VCaP (cell line): ENCODE measurements at regions not wholly inside any gene's neighbourhood (a gene's known extent, or its start where the extent isn't known, plus 50 kb on each side); places are given as distances from the start of the nearest gene placed in this dataset.

Experiments
- H3K27ac ChIP-seq: fragments of 450-650 bp; 2 replicates; pipeline ENCODE4 v1.5.1; 2017
- TF ChIP-seq, protein P1 (sequence below): fragments of 450-650 bp; conservative IDR thresholded peaks from 2 replicates; pipeline ENCODE4 v1.5.1; 2017; ENCODE audit warnings: mild to moderate bottlenecking, moderate library complexity

DNA sequence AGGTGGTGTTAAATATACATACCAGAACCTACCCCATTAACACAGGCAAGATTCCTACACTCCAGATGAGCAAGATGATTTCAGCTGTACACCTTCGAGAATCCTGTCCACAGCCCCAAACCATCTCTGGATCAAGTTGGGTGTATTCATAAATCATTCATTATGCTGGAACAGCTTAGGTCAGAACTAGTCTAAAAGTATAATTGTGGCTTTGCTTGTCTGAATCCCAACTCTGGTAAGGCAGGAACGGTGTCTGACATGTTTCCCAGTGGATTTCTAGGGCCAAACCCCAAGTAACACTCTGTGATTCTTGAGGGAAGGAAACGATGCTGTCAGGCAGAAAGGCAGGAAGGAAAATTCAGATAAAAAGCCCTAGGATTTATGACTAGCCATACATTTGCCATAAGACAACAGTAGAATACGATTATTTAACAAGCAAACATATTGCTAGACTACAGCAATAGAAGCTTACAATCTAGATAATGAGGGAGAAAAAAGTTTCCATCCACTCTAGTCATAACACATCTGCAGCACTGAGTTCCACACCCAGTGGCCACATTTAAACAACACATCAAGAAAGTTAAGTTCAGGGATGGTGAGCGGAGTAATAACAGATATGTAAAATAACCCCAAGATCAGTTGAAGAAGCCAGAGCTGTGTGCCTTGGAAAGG, 444.8 kb downstream of the RND3 start:
- TF ChIP-seq, protein P1, sequence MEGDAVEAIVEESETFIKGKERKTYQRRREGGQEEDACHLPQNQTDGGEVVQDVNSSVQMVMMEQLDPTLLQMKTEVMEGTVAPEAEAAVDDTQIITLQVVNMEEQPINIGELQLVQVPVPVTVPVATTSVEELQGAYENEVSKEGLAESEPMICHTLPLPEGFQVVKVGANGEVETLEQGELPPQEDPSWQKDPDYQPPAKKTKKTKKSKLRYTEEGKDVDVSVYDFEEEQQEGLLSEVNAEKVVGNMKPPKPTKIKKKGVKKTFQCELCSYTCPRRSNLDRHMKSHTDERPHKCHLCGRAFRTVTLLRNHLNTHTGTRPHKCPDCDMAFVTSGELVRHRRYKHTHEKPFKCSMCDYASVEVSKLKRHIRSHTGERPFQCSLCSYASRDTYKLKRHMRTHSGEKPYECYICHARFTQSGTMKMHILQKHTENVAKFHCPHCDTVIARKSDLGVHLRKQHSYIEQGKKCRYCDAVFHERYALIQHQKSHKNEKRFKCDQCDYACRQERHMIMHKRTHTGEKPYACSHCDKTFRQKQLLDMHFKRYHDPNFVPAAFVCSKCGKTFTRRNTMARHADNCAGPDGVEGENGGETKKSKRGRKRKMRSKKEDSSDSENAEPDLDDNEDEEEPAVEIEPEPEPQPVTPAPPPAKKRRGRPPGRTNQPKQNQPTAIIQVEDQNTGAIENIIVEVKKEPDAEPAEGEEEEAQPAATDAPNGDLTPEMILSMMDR = no peak
- no peak overlapping the region for H3K27ac ChIP-seq

DNA sequence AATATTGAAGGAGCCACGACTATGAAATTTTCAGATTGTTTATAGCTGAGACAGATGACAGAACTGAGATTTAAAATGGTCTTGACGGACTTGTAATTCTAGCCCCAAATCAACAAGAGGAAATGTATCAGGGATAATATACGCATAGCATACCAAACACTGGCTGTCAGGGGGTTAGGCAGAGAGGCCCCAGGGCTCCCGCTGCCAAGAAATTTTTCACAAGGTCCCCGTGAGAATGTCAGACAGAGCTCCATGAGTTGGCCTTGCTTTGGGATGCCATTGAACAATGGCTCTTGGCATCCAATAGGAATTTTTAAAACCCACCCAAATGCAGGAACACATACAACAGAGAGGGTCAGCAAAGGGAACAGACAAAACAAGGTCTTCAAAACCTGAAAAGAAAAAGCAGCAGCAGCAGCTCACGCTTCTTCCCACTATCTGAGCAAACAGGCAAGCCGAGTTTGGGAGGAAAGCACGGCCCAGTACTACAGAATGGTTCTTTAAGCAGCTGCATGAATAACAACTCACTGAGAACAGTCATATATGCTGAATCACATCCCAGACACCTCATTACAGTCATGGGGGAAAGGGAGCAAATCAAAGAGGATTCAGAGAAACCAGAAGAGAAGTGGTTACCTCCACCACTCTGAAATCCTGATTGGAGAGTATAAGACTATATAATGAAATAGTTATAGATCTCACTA, 445.6 kb downstream of the RND3 start:
- TF ChIP-seq, protein P1 = no peak
- no peak overlapping the region for H3K27ac ChIP-seq

DNA sequence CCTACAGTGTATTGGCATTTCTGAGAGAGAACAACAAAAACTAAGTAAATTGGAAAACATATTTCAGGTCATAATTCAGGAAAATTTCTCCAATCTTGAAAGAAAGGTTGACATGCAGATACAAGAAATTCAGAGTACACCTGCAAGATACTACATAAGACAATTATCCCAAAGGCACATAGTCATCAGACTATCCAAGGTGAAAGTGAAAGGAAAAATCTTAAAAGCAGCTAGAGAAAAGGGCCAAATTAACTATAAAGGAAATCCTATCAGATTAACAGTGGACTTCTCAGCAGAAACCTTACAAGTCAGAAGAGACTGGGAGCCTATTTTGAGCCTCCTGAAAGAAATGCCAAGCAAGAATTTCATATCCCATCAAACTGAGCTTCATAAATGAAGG, 449.0 kb upstream of the MMADHC start:
- H3K27ac ChIP-seq = no peak overlapping the region
- TF ChIP-seq, protein P1 = no peak

DNA sequence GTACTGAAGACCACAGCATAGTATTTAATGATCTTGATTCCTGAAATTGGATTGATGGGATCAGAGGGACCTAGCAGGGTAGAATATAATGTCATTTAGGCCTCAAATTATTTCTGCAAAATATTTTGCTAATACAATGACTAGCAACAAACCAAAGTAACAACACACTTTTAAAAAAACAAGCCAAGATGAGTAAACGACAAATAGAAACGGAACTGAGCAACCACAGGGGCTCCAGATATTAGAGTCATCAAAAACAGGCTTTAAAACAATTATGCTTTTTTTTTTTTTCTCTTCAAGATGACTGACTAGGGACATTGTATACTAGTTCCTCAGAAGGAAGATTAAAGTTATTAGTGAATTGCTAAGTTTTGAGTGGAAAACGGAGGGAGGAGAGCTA, 447.1 kb upstream of the MMADHC start:
- no peak overlapping the region for H3K27ac ChIP-seq
- TF ChIP-seq, protein P1 = no peak

DNA sequence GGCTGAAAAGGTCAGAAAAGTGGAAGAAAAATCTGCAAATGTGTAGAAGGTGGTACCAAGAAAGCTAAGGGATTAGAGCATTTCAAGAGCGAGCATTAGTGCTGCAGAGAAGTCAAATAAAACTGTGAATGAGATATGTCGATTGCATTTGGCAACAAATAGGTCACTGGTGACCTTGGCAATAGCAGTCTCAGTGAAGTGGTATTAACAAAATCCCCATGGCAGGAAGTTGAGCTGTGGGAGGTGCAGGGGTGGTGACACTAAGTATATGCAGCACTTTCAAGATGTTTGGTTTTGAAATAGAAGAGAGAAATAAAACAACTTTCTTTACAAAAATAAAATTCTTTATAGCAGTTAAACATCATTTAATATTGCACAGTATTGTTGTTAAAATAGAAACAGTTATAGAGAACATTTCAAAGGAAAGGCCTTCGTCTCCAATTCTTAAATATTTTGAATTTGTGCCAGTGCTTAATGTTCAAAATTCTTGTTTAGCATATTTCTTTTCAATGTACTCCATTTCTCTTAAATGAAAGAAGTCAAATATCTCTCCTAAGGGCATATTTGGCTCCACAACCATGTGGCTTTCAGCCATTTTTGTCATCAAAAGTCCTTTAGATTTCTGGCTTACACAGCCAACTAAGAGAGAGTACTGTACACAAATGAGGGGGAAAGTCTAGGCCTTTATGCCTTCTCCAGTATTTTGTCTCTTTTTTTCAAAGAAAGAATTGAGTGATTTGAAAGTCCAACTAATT, 443.0 kb upstream of the MMADHC start:
- TF ChIP-seq, protein P1 = no peak
- H3K27ac ChIP-seq = no peak overlapping the region

DNA sequence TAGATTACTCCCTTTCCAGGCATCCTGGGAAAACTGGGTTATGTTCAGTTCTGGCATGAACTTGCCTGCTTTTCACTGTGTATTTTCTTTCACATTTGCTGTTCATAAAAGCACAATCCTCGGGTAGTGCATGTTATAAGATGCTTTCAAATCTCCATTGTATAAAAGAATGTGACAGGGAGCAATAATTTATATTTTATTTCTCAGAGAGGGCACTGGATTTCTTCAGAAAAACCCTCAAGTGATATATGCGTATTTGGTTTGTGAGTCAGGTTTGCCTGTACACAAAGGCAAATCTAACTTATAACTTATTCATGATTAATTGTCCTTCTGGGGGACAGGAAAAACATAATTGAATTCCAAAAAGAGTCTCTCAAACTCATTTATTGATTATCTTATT, 440.7 kb upstream of the MMADHC start:
- no peak overlapping the region for H3K27ac ChIP-seq
- TF ChIP-seq, protein P1 = no peak

DNA sequence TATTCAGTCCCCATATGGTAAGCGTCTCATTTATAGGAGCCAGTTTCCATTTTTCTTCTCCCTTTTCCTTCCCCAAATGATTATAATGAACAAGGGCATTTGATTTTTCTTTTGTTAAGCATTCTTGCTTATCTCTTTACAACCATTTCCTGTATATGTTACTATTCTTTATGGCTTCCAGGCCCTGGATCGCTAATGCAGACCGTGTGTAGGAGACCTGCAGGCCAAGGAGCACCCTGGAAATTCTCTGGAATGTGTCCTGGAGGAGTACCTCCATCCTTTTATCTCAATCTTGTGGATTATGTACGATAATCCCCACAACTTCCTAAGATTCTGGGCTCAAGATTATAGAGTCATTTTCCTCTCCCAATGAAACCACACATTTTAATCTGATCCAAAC, 439.6 kb upstream of the MMADHC start:
- no peak overlapping the region for H3K27ac ChIP-seq
- TF ChIP-seq, protein P1 = no peak
